ENCODE measurements at regions not wholly inside any gene's neighbourhood (a gene's known extent, or its start where the extent isn't known, plus 50 kb on each side); places are given as distances from the start of the nearest gene placed in this dataset.

GRCh38 chr20:60806824-60807223 is 445.2 kb upstream of the CDH4 start:
- TF ChIP-seq CTCF (IDR thresholded peaks at IDR 0.05): no peak
- no peak for TF ChIP-seq POLR2A (IDR thresholded peaks at IDR 0.05)

All from uterus (tissue), 2 donors.